Esophagus muscularis mucosa (tissue), 3 donors: ENCODE measurements at regions not wholly inside any gene's neighbourhood (a gene's known extent, or its start where the extent isn't known, plus 50 kb on each side); places are given as distances from the start of the nearest gene placed in this dataset.

Experiments used
- CTCF ChIP-seq, 3 experiments: fragments of 200-600 bp in 2 of 3; fragments of 450-650 bp in 1 of 3; sonication (generic) in 2 of 3; IDR thresholded peaks; one replicate each; pipeline ENCODE4 v1.5.1; 2017 to 2019; ENCODE audit warnings: antibody characterized with exemption in 3 of 3, mild to moderate bottlenecking in 2 of 3, moderate library complexity in 1 of 3
- POLR2AphosphoS5 ChIP-seq, 2 donors: sonication (generic); formaldehyde crosslinking; IDR thresholded peaks; one replicate each; pipeline ENCODE4 v1.6.1; 2017; ENCODE audit warnings: antibody characterized with exemption in 2 of 2

- TF ChIP-seq CTCF (IDR thresholded peaks at IDR 0.05) (no peak), POLR2AphosphoS5 (IDR thresholded peaks at IDR 0.05) (no peak)
Measured at GRCh38 chr2:19675856-19676460, 225.8 kb downstream of the TTC32 start.
